HFFc6 (cell line): ENCODE measurements at regions not wholly inside any gene's neighbourhood (a gene's known extent, or its start where the extent isn't known, plus 50 kb on each side); places are given as distances from the start of the nearest gene placed in this dataset.

ENCODE experiments used
- DNase-seq: peaks from one replicate; pipeline ENCODE4 v3.0.0-alpha.2; 2018
- H3K27ac Mint-ChIP-seq: 2 replicates; pipeline ENCODE4 v1.8.0; 2020; ENCODE audit warnings: mild to moderate bottlenecking, mixed read lengths
- H3K27me3 Mint-ChIP-seq: 2 replicates; pipeline ENCODE4 v1.8.0; 2021; ENCODE audit warnings: mild to moderate bottlenecking, moderate library complexity, mixed read lengths; ENCODE audit not compliant: insufficient read depth
- H3K36me3 Mint-ChIP-seq: 2 replicates; pipeline ENCODE4 v1.8.0; 2021; ENCODE audit warnings: low read depth, mixed read lengths
- H3K4me1 Mint-ChIP-seq: 2 replicates; pipeline ENCODE4 v1.8.0; 2020; ENCODE audit warnings: low read depth, mixed read lengths
- H3K4me3 Mint-ChIP-seq: 2 replicates; pipeline ENCODE4 v1.8.0; 2020; ENCODE audit warnings: mild to moderate bottlenecking, moderate library complexity, mixed read lengths
- H3K9me3 Mint-ChIP-seq: 2 replicates; pipeline ENCODE4 v1.8.0; 2020; ENCODE audit warnings: mild to moderate bottlenecking, mixed read lengths
- TF ChIP-seq, protein P1 (sequence below): fragments of 200-600 bp; sonication (generic); IDR thresholded peaks from 2 replicates; pipeline ENCODE4 v1.5.0; 2021; ENCODE audit warnings: antibody characterized with exemption, mild to moderate bottlenecking

DNA sequence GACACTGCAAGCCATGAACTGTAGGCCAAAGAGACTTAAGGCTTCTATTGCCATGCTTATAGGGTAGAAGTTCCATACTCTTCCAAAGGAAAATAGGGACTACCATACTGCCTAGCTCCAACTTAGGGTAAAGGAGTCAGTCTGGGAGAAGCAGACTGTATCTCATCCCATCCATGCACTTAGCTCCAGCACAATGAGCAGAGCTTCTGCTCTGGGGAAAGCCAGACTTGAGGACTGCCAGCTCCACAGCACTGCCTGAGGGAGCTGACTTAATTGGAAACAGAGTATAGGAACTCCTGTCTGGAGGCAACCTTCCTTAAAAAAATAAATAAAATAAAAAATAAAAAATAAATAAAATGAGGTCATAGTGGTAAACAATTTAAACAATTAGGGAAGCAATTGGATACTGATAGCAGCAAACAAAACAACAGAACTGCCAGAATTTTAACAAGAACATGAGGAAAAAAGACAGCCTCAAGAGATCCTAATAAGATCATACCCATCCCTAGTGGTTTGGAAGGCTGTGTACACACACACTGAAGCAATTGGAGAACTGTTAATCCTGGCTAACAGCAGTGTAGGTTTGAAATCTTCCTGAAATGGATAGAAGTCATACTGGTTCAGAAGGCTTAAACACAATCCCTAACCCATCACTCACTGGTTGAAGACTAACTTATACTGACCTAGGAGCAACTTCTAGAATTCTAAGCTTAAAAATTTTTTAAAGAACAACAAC lies 550.1 kb downstream of the TBC1D4 start:
- peaks cover 31% of the 10 kb centered on the region for H3K4me1 Mint-ChIP-seq
- TF ChIP-seq, protein P1, sequence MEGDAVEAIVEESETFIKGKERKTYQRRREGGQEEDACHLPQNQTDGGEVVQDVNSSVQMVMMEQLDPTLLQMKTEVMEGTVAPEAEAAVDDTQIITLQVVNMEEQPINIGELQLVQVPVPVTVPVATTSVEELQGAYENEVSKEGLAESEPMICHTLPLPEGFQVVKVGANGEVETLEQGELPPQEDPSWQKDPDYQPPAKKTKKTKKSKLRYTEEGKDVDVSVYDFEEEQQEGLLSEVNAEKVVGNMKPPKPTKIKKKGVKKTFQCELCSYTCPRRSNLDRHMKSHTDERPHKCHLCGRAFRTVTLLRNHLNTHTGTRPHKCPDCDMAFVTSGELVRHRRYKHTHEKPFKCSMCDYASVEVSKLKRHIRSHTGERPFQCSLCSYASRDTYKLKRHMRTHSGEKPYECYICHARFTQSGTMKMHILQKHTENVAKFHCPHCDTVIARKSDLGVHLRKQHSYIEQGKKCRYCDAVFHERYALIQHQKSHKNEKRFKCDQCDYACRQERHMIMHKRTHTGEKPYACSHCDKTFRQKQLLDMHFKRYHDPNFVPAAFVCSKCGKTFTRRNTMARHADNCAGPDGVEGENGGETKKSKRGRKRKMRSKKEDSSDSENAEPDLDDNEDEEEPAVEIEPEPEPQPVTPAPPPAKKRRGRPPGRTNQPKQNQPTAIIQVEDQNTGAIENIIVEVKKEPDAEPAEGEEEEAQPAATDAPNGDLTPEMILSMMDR: no peak
- H3K27me3 Mint-ChIP-seq: no peaks in the 10 kb centered on the region
- DNase-seq: no peak
- H3K9me3 Mint-ChIP-seq: no peaks in the 10 kb centered on the region; the same call in 1 of the 2 replicates
- H3K4me3 Mint-ChIP-seq: no peak overlapping the region
- no peaks in the 10 kb centered on the region for H3K36me3 Mint-ChIP-seq
- H3K27ac Mint-ChIP-seq: no peak overlapping the region

GRCh38 chr13:74930402-74931165 lies 551.4 kb downstream of the TBC1D4 start:
- H3K36me3 Mint-ChIP-seq: no peaks in the 10 kb centered on the region
- TF ChIP-seq, protein P1: no peak
- H3K27ac Mint-ChIP-seq: no peak overlapping the region
- DNase-seq: peak; percentile 71
- H3K9me3 Mint-ChIP-seq: no peaks in the 10 kb centered on the region
- H3K4me3 Mint-ChIP-seq: no peak overlapping the region
- H3K4me1 Mint-ChIP-seq: peaks cover 31% of the 10 kb centered on the region
- no peaks in the 10 kb centered on the region for H3K27me3 Mint-ChIP-seq

GRCh38 chr13:74929436-74929835 lies 552.5 kb downstream of the TBC1D4 start:
- Mint-ChIP-seq H3K27ac (no peak overlapping the region; the same call in 1 of the 2 replicates), H3K4me3 (no peak overlapping the region), H3K9me3 (no peaks in the 10 kb centered on the region; the same call in 1 of the 2 replicates), H3K27me3 (no peaks in the 10 kb centered on the region), H3K4me1 (peaks cover 31% of the 10 kb centered on the region), H3K36me3 (no peaks in the 10 kb centered on the region)
- TF ChIP-seq, protein P1: no peak
- peak; percentile 2 for DNase-seq

DNA sequence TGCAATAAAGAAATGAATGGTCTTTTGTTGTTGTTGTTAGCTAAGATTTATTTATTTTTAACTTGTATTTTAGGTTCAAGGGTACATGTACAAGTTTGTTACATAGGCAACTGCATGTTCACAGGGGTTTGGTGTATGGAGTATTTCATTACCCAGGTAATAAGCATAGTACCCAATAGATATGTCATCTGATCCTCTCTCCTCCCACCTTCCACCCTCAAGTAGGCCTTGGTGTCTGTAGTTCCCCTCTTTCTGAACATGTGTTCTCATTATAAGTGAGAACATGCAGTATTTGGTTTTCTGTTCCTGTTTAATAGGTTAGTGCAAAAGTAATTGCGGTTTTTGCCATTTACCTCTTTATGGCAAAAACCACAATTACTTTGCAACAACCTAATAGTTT lies 554.1 kb downstream of the TBC1D4 start:
- H3K9me3 Mint-ChIP-seq: no peaks in the 10 kb centered on the region; the same call in 1 of the 2 replicates
- H3K36me3 Mint-ChIP-seq: no peaks in the 10 kb centered on the region
- TF ChIP-seq, protein P1: no peak
- H3K4me1 Mint-ChIP-seq: peaks cover 31% of the 10 kb centered on the region
- H3K27me3 Mint-ChIP-seq: no peaks in the 10 kb centered on the region
- no peak overlapping the region for H3K4me3 Mint-ChIP-seq
- H3K27ac Mint-ChIP-seq: no peak overlapping the region
- DNase-seq: no peak

GRCh38 chr13:74922963-74923362 lies 559.0 kb downstream of the TBC1D4 start:
- Mint-ChIP-seq H3K4me3 (no peak overlapping the region), H3K4me1 (peaks cover 6% of the 10 kb centered on the region; the same call in 1 of the 2 replicates), H3K27me3 (peaks cover 3% of the 10 kb centered on the region), H3K27ac (no peak overlapping the region), H3K36me3 (no peaks in the 10 kb centered on the region), H3K9me3 (no peaks in the 10 kb centered on the region; the same call in 1 of the 2 replicates)
- TF ChIP-seq, protein P1: no peak
- DNase-seq: no peak
